ENCODE measurements at regions not wholly inside any gene's neighbourhood (a gene's known extent, or its start where the extent isn't known, plus 50 kb on each side); places are given as distances from the start of the nearest gene placed in this dataset.

GRCh38 chr4:171461191-171461590, 352.0 kb upstream of the GALNTL6 start:
- no peaks in the 10 kb centered on the region for H3K4me1 Mint-ChIP-seq
- no peak overlapping the region for H3K4me3 Mint-ChIP-seq
- H3K27me3 Mint-ChIP-seq, result no peaks in the 10 kb centered on the region
- ATAC-seq (no peak), DNase-seq (no peak)
- H3K9me3 Mint-ChIP-seq (ENCODE audit: low read depth), result peaks cover 2% of the 10 kb centered on the region
- H3K36me3 Mint-ChIP-seq, result no peaks in the 10 kb centered on the region
- CTCF ChIA-PET, result no interaction called here
- no peak overlapping the region for H3K27ac Mint-ChIP-seq

- H3K27me3 Mint-ChIP-seq, result no peaks in the 10 kb centered on the region
- CTCF ChIA-PET, result no interaction called here
- no peak for DNase-seq
- no peak overlapping the region for H3K4me3 Mint-ChIP-seq
- H3K36me3 Mint-ChIP-seq, result no peaks in the 10 kb centered on the region
- ATAC-seq, result no peak
- H3K9me3 Mint-ChIP-seq (ENCODE audit: low read depth), result no peaks in the 10 kb centered on the region
- H3K27ac Mint-ChIP-seq, result no peak overlapping the region
- H3K4me1 Mint-ChIP-seq, result no peaks in the 10 kb centered on the region
Observed at GRCh38 chr4:171448919-171449481, 364.2 kb upstream of the GALNTL6 start.

- H3K27ac Mint-ChIP-seq, result no peak overlapping the region
- H3K27me3 Mint-ChIP-seq, result no peaks in the 10 kb centered on the region
- no peaks in the 10 kb centered on the region for H3K36me3 Mint-ChIP-seq
- CTCF ChIA-PET, result no interaction called here
- no peak overlapping the region for H3K4me3 Mint-ChIP-seq
- ATAC-seq, result no peak
- no peaks in the 10 kb centered on the region for H3K9me3 Mint-ChIP-seq (ENCODE audit: low read depth)
- H3K4me1 Mint-ChIP-seq, result no peaks in the 10 kb centered on the region
- no peak for DNase-seq
Observed at GRCh38 chr4:171448358-171448757, 364.8 kb upstream of the GALNTL6 start.

GRCh38 chr4:171441300-171441941, 371.8 kb upstream of the GALNTL6 start:
- Mint-ChIP-seq H3K9me3 (ENCODE audit: low read depth) (peaks cover 4% of the 10 kb centered on the region), H3K4me3 (no peak overlapping the region), H3K36me3 (no peaks in the 10 kb centered on the region), H3K27ac (no peak overlapping the region), H3K4me1 (no peaks in the 10 kb centered on the region), H3K27me3 (no peaks in the 10 kb centered on the region)
- CTCF ChIA-PET, result no interaction called here
- DNase-seq, result no peak
- no peak for ATAC-seq

- no peaks in the 10 kb centered on the region for H3K36me3 Mint-ChIP-seq
- H3K4me3 Mint-ChIP-seq, result no peak overlapping the region
- no peaks in the 10 kb centered on the region for H3K27me3 Mint-ChIP-seq
- H3K9me3 Mint-ChIP-seq (ENCODE audit: low read depth), result peaks cover 8% of the 10 kb centered on the region
- no peak overlapping the region for H3K27ac Mint-ChIP-seq
- ATAC-seq (no peak), DNase-seq (no peak)
- CTCF ChIA-PET, result no interaction called here
- H3K4me1 Mint-ChIP-seq, result no peaks in the 10 kb centered on the region
Observed at GRCh38 chr4:171433674-171434073, 379.5 kb upstream of the GALNTL6 start.

- H3K9me3 Mint-ChIP-seq (ENCODE audit: low read depth), result peaks cover 8% of the 10 kb centered on the region
- no peak overlapping the region for H3K4me3 Mint-ChIP-seq
- H3K36me3 Mint-ChIP-seq, result no peaks in the 10 kb centered on the region
- no peak overlapping the region for H3K27ac Mint-ChIP-seq
- H3K27me3 Mint-ChIP-seq, result no peaks in the 10 kb centered on the region
- ATAC-seq, result no peak
- CTCF ChIA-PET, result no interaction called here
- no peaks in the 10 kb centered on the region for H3K4me1 Mint-ChIP-seq
- DNase-seq, result no peak
Observed at GRCh38 chr4:171432536-171432935, 380.7 kb upstream of the GALNTL6 start.

GRCh38 chr4:171430495-171430894, 382.7 kb upstream of the GALNTL6 start:
- Mint-ChIP-seq H3K36me3 (no peaks in the 10 kb centered on the region), H3K9me3 (ENCODE audit: low read depth) (peaks cover 8% of the 10 kb centered on the region), H3K27me3 (no peaks in the 10 kb centered on the region), H3K4me3 (no peak overlapping the region), H3K27ac (no peak overlapping the region), H3K4me1 (no peaks in the 10 kb centered on the region)
- ATAC-seq (no peak), DNase-seq (no peak)
- CTCF ChIA-PET, result no interaction called here

- ATAC-seq (no peak), DNase-seq (no peak)
- CTCF ChIA-PET, result no interaction called here
- no peaks in the 10 kb centered on the region for H3K27me3 Mint-ChIP-seq
- H3K36me3 Mint-ChIP-seq, result no peaks in the 10 kb centered on the region
- H3K9me3 Mint-ChIP-seq (ENCODE audit: low read depth), result peaks cover 13% of the 10 kb centered on the region
- H3K27ac Mint-ChIP-seq, result no peak overlapping the region
- no peak overlapping the region for H3K4me3 Mint-ChIP-seq
- no peaks in the 10 kb centered on the region for H3K4me1 Mint-ChIP-seq
Observed at GRCh38 chr4:171397175-171397574, 416.0 kb upstream of the GALNTL6 start.

GRCh38 chr4:171390626-171391025, 422.6 kb upstream of the GALNTL6 start:
- H3K27me3 Mint-ChIP-seq, result no peaks in the 10 kb centered on the region
- no peak overlapping the region for H3K27ac Mint-ChIP-seq
- peaks cover 12% of the 10 kb centered on the region for H3K9me3 Mint-ChIP-seq (ENCODE audit: low read depth)
- CTCF ChIA-PET, result no interaction called here
- ATAC-seq (no peak), DNase-seq (no peak)
- H3K4me3 Mint-ChIP-seq, result no peak overlapping the region
- no peaks in the 10 kb centered on the region for H3K36me3 Mint-ChIP-seq
- no peaks in the 10 kb centered on the region for H3K4me1 Mint-ChIP-seq

- peaks cover 3% of the 10 kb centered on the region for H3K9me3 Mint-ChIP-seq (ENCODE audit: low read depth)
- H3K4me3 Mint-ChIP-seq, result no peak overlapping the region
- CTCF ChIA-PET, result no interaction called here
- ATAC-seq (no peak), DNase-seq (no peak)
- H3K27me3 Mint-ChIP-seq, result no peaks in the 10 kb centered on the region
- H3K27ac Mint-ChIP-seq, result no peak overlapping the region
- H3K36me3 Mint-ChIP-seq, result no peaks in the 10 kb centered on the region
- H3K4me1 Mint-ChIP-seq, result no peaks in the 10 kb centered on the region
Observed at GRCh38 chr4:171378323-171378722, 434.9 kb upstream of the GALNTL6 start.

GRCh38 chr4:171376724-171377123, 436.5 kb upstream of the GALNTL6 start:
- Mint-ChIP-seq H3K27me3 (no peaks in the 10 kb centered on the region), H3K9me3 (ENCODE audit: low read depth) (peaks cover 3% of the 10 kb centered on the region), H3K4me3 (no peak overlapping the region), H3K27ac (no peak overlapping the region), H3K4me1 (no peaks in the 10 kb centered on the region), H3K36me3 (no peaks in the 10 kb centered on the region)
- CTCF ChIA-PET, result interaction anchor here (0.7 kb wide), 1 partner anchor 37 kb away, joined by 3 read pairs; no protein-coding TSS in a partner anchor
- DNase-seq, result no peak
- ATAC-seq, result no peak

- H3K4me3 Mint-ChIP-seq, result no peak overlapping the region
- no peak for DNase-seq
- no peaks in the 10 kb centered on the region for H3K27me3 Mint-ChIP-seq
- peaks cover 2% of the 10 kb centered on the region for H3K36me3 Mint-ChIP-seq
- H3K4me1 Mint-ChIP-seq, result no peaks in the 10 kb centered on the region
- no peak overlapping the region for H3K27ac Mint-ChIP-seq
- CTCF ChIA-PET, result no interaction called here
- peaks cover 3% of the 10 kb centered on the region for H3K9me3 Mint-ChIP-seq (ENCODE audit: low read depth)
- ATAC-seq, result no peak
Observed at GRCh38 chr4:171353535-171353934, 459.7 kb upstream of the GALNTL6 start.

GRCh38 chr4:171348090-171348489, 465.1 kb upstream of the GALNTL6 start:
- Mint-ChIP-seq H3K9me3 (ENCODE audit: low read depth) (no peaks in the 10 kb centered on the region), H3K4me1 (no peaks in the 10 kb centered on the region), H3K36me3 (no peaks in the 10 kb centered on the region), H3K27ac (no peak overlapping the region), H3K4me3 (no peak overlapping the region), H3K27me3 (no peaks in the 10 kb centered on the region)
- no peak for ATAC-seq
- no peak for DNase-seq
- CTCF ChIA-PET, result no interaction called here

- ATAC-seq, result no peak
- Mint-ChIP-seq H3K9me3 (ENCODE audit: low read depth) (no peaks in the 10 kb centered on the region), H3K27ac (no peak overlapping the region), H3K36me3 (no peaks in the 10 kb centered on the region), H3K4me1 (no peaks in the 10 kb centered on the region), H3K27me3 (no peaks in the 10 kb centered on the region), H3K4me3 (no peak overlapping the region)
- no peak for DNase-seq
- CTCF ChIA-PET, result no interaction called here
Observed at GRCh38 chr4:171342646-171343045, 470.6 kb upstream of the GALNTL6 start.

- DNase-seq, result no peak
- CTCF ChIA-PET, result no interaction called here
- Mint-ChIP-seq H3K27me3 (no peaks in the 10 kb centered on the region), H3K27ac (no peak overlapping the region), H3K4me1 (no peaks in the 10 kb centered on the region), H3K9me3 (ENCODE audit: low read depth) (peaks cover 2% of the 10 kb centered on the region), H3K36me3 (no peaks in the 10 kb centered on the region), H3K4me3 (no peak overlapping the region)
- no peak for ATAC-seq
Observed at GRCh38 chr4:171340258-171340657, 472.9 kb upstream of the GALNTL6 start.
